Neural cell (in vitro differentiated cells): ENCODE measurements at regions not wholly inside any gene's neighbourhood (a gene's known extent, or its start where the extent isn't known, plus 50 kb on each side); places are given as distances from the start of the nearest gene placed in this dataset.

Source experiments
- EP300 ChIP-seq: fragments of 450-650 bp; conservative IDR thresholded peaks from 2 replicates; pipeline ENCODE4 v1.6.1; 2014; ENCODE audit warnings: antibody characterized with exemption, mild to moderate bottlenecking, moderate library complexity; ENCODE audit not compliant: poor library complexity, severe bottlenecking
- EZH2 ChIP-seq: fragments of 200-600, 300-800 bp; shearing (Covaris generic), sonication (generic); IDR thresholded peaks from 2 replicates; pipeline ENCODE4 v1.6.1; 2014; ENCODE audit warnings: antibody characterized with exemption, low read length, borderline replicate concordance, mild to moderate bottlenecking; ENCODE audit not compliant: insufficient read depth, poor library complexity, severe bottlenecking
- MXI1 ChIP-seq: fragments of 450-650 bp; conservative IDR thresholded peaks from 2 replicates; pipeline ENCODE4 v1.6.1; 2014; ENCODE audit warnings: antibody characterized with exemption, mild to moderate bottlenecking; ENCODE audit not compliant: poor library complexity, severe bottlenecking
- POLR2AphosphoS5 ChIP-seq: IDR thresholded peaks from 2 replicates; pipeline ENCODE4 v1.6.1; 2012
- RAD21 ChIP-seq: fragments of 450-650 bp; conservative IDR thresholded peaks from 2 replicates; pipeline ENCODE4 v1.6.1; 2014; ENCODE audit warnings: antibody characterized with exemption, mild to moderate bottlenecking, moderate library complexity
- SMC3 ChIP-seq: fragments of 450-650 bp; conservative IDR thresholded peaks from 2 replicates; pipeline ENCODE4 v1.6.1; 2014; ENCODE audit warnings: antibody characterized with exemption, mild to moderate bottlenecking, moderate library complexity; ENCODE audit not compliant: poor library complexity
- TAF1 ChIP-seq: IDR thresholded peaks from 2 replicates; pipeline ENCODE4 v1.6.1; 2012; ENCODE audit warnings: low read depth
- TF ChIP-seq, protein P1 (sequence below): fragments of 450-650 bp; IDR thresholded peaks from 2 replicates; pipeline ENCODE4 v1.5.1; 2014; ENCODE audit warnings: antibody characterized with exemption, mild to moderate bottlenecking, moderate library complexity; ENCODE audit not compliant: poor library complexity, severe bottlenecking
- TF ChIP-seq, protein P2 (sequence below): IDR thresholded peaks from 2 replicates; pipeline ENCODE4 v1.6.1; 2012; ENCODE audit warnings: borderline replicate concordance

DNA sequence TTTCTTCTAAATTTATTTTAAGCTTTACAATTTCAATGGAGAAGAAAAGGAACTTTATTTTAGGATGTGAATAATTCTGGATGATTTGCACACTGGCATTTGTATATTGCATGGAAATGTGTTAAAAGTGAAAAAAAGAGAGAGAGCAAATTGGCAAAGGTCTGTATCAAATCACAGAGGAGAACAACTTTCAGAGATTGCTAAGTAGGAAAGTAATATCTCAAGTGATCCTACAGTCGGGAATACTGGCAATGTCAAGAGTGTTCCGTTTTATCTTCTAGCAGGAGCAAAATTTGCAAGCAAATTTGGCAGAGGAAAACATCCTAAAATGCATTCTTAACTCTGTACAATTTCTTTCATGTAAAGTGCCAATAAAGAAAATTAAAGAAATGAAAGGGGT is 97.1 kb upstream of the TMC3 start:
- TF ChIP-seq EZH2 = no peak
- TF ChIP-seq, protein P1, sequence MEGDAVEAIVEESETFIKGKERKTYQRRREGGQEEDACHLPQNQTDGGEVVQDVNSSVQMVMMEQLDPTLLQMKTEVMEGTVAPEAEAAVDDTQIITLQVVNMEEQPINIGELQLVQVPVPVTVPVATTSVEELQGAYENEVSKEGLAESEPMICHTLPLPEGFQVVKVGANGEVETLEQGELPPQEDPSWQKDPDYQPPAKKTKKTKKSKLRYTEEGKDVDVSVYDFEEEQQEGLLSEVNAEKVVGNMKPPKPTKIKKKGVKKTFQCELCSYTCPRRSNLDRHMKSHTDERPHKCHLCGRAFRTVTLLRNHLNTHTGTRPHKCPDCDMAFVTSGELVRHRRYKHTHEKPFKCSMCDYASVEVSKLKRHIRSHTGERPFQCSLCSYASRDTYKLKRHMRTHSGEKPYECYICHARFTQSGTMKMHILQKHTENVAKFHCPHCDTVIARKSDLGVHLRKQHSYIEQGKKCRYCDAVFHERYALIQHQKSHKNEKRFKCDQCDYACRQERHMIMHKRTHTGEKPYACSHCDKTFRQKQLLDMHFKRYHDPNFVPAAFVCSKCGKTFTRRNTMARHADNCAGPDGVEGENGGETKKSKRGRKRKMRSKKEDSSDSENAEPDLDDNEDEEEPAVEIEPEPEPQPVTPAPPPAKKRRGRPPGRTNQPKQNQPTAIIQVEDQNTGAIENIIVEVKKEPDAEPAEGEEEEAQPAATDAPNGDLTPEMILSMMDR = no peak
- TF ChIP-seq, protein P2, sequence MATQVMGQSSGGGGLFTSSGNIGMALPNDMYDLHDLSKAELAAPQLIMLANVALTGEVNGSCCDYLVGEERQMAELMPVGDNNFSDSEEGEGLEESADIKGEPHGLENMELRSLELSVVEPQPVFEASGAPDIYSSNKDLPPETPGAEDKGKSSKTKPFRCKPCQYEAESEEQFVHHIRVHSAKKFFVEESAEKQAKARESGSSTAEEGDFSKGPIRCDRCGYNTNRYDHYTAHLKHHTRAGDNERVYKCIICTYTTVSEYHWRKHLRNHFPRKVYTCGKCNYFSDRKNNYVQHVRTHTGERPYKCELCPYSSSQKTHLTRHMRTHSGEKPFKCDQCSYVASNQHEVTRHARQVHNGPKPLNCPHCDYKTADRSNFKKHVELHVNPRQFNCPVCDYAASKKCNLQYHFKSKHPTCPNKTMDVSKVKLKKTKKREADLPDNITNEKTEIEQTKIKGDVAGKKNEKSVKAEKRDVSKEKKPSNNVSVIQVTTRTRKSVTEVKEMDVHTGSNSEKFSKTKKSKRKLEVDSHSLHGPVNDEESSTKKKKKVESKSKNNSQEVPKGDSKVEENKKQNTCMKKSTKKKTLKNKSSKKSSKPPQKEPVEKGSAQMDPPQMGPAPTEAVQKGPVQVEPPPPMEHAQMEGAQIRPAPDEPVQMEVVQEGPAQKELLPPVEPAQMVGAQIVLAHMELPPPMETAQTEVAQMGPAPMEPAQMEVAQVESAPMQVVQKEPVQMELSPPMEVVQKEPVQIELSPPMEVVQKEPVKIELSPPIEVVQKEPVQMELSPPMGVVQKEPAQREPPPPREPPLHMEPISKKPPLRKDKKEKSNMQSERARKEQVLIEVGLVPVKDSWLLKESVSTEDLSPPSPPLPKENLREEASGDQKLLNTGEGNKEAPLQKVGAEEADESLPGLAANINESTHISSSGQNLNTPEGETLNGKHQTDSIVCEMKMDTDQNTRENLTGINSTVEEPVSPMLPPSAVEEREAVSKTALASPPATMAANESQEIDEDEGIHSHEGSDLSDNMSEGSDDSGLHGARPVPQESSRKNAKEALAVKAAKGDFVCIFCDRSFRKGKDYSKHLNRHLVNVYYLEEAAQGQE = no peak
- no peak for TF ChIP-seq POLR2AphosphoS5
- TF ChIP-seq EP300 = no peak
- TF ChIP-seq RAD21 = no peak
- TF ChIP-seq MXI1 = no peak
- no peak for TF ChIP-seq SMC3
- TF ChIP-seq TAF1 = no peak
